ENCODE measurements at regions not wholly inside any gene's neighbourhood (a gene's known extent, or its start where the extent isn't known, plus 50 kb on each side); places are given as distances from the start of the nearest gene placed in this dataset.

GRCh38 chr10:2791774-2792443 is 275.4 kb upstream of the PFKP start:
- Histone ChIP-seq H3K4me3 (no peak overlapping the region), H3K36me3 (no peaks in the 10 kb centered on the region), H3K9me3 (peaks cover 0 to 30% (median 21%) of the 10 kb centered on the region in 8 donors), H3K4me1 (no peaks in the 10 kb centered on the region), H3K27me3 (replicated peaks in 1 of 7) (peaks cover 0 to 5% (median 0%) of the 10 kb centered on the region in 7 donors), H3K27ac (no peak overlapping the region)
- no peak for DNase-seq
- WGBS, 5 donors = 46 to 65% (median 56%) methylated on average over 3 of the region's 3 CpGs
- TF ChIP-seq POLR2A (IDR thresholded peaks at IDR 0.05) (no peak), POLR2AphosphoS5 (IDR thresholded peaks at IDR 0.05) (no peak), CTCF (IDR thresholded peaks at IDR 0.05 in 8 of 11, conservative IDR thresholded peaks at IDR 0.05 in 3 of 11) (no peak)
- intact Hi-C loops (cut with DNase I; ENCODE audit: low total_unique reads) = no loop called here

- Histone ChIP-seq H3K27me3 (replicated peaks in 1 of 7) (peaks cover 0 to 5% (median 0%) of the 10 kb centered on the region in 7 donors), H3K27ac (no peak overlapping the region), H3K4me1 (no peaks in the 10 kb centered on the region), H3K36me3 (no peaks in the 10 kb centered on the region), H3K4me3 (no peak overlapping the region), H3K9me3 (peaks cover 0 to 19% (median 9%) of the 10 kb centered on the region in 8 donors)
- WGBS, 5 donors = 84 to 87% (median 86%) methylated on average over 15 of the region's 15 CpGs
- intact Hi-C loops (cut with DNase I; ENCODE audit: low total_unique reads) = no loop called here
- no peak for DNase-seq
- TF ChIP-seq POLR2AphosphoS5 (IDR thresholded peaks at IDR 0.05) (no peak), CTCF (IDR thresholded peaks at IDR 0.05 in 8 of 11, conservative IDR thresholded peaks at IDR 0.05 in 3 of 11) (no peak), POLR2A (IDR thresholded peaks at IDR 0.05) (no peak)
These were observed 276.8 kb upstream of the PFKP start for GRCh38 chr10:2790396-2791188.

- intact Hi-C loops (cut with DNase I; ENCODE audit: low total_unique reads) = no loop called here
- no peak for DNase-seq
- Histone ChIP-seq H3K4me1 (no peaks in the 10 kb centered on the region), H3K27me3 (replicated peaks in 1 of 7) (peaks cover 0 to 26% (median 0%) of the 10 kb centered on the region in 7 donors), H3K4me3 (no peak overlapping the region), H3K9me3 (no peaks in the 10 kb centered on the region), H3K36me3 (no peaks in the 10 kb centered on the region), H3K27ac (no peak overlapping the region)
- no peak for TF ChIP-seq CTCF (IDR thresholded peaks at IDR 0.05 in 8 of 11, conservative IDR thresholded peaks at IDR 0.05 in 3 of 11)
- TF ChIP-seq POLR2AphosphoS5 (IDR thresholded peaks at IDR 0.05) = no peak
- TF ChIP-seq POLR2A (IDR thresholded peaks at IDR 0.05) = no peak
- WGBS, 5 donors = 80 to 86% (median 83%) methylated on average over 5 of the region's 5 CpGs
These were observed 281.1 kb upstream of the PFKP start for GRCh38 chr10:2786251-2786650.

- TF ChIP-seq CTCF (IDR thresholded peaks at IDR 0.05 in 8 of 11, conservative IDR thresholded peaks at IDR 0.05 in 3 of 11) (no peak), POLR2AphosphoS5 (IDR thresholded peaks at IDR 0.05) (no peak), POLR2A (IDR thresholded peaks at IDR 0.05) (no peak)
- no peaks in the 10 kb centered on the region for H3K9me3 ChIP-seq
- no peak for DNase-seq
- no peak overlapping the region for H3K4me3 ChIP-seq
- no peaks in the 10 kb centered on the region for H3K4me1 ChIP-seq
- H3K27me3 ChIP-seq (replicated peaks in 1 of 7) = peaks cover 0 to 32% (median 0%) of the 10 kb centered on the region in 7 donors
- 87 to 92% (median 90%) methylated on average over 7 of the region's 7 CpGs for WGBS, 5 donors
- intact Hi-C loops (cut with DNase I; ENCODE audit: low total_unique reads) = no loop called here
- no peak overlapping the region for H3K27ac ChIP-seq
- H3K36me3 ChIP-seq = no peaks in the 10 kb centered on the region
These were observed 282.6 kb upstream of the PFKP start for GRCh38 chr10:2784766-2785165.

All from spleen (tissue), 11 donors.